ENCODE measurements at regions not wholly inside any gene's neighbourhood (a gene's known extent, or its start where the extent isn't known, plus 50 kb on each side); places are given as distances from the start of the nearest gene placed in this dataset.

GRCh38 chr7:110609336-110609735 is 481.6 kb upstream of the LRRN3 start:
- H3K4me3 ChIP-seq (ENCODE audit: low read length): no peak overlapping the region
- DNase-seq (ENCODE audit: low read depth): no peak
- TF ChIP-seq CTCF (conservative IDR thresholded peaks at IDR 0.05; ENCODE audit: low read depth, low read length): no peak

- H3K4me3 ChIP-seq (ENCODE audit: low read length): no peak overlapping the region
- TF ChIP-seq CTCF (conservative IDR thresholded peaks at IDR 0.05; ENCODE audit: low read depth, low read length): no peak
- no peak for DNase-seq (ENCODE audit: low read depth)
These were observed 478.2 kb upstream of the LRRN3 start for GRCh38 chr7:110612680-110613079.
